Dedifferentiated amniotic fluid mesenchymal stem cell (primary cell): ENCODE measurements at regions not wholly inside any gene's neighbourhood (a gene's known extent, or its start where the extent isn't known, plus 50 kb on each side); places are given as distances from the start of the nearest gene placed in this dataset.

ENCODE experiments used
- DNase-seq: peaks from one replicate; pipeline ENCODE4 v3.0.0-alpha.2; 2016; ENCODE audit errors: extremely low spot score

GRCh38 chr9:11722957-11723356, 970.2 kb upstream of the TYRP1 start:
- DNase-seq: no peak

- no peak for DNase-seq
These were observed 966.5 kb upstream of the TYRP1 start for GRCh38 chr9:11726659-11727058.

DNA sequence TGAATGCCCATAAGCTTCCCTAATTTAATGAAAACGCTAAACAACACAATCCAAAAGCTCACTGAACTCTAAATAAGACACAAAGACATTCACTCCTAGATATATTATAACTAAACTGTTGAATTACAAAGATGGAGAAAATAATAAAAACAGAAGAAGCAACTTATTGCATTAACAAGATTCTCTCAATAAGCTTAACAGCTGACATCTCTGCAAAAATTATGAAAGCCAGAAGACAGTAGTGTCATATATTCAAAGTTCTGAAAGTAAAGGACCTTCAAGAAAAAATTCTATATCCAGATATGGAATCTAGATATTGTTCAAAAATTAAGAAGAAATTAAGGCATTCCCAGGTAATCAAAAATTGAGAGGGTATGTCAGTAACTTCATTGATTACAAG, 957.8 kb upstream of the TYRP1 start:
- DNase-seq: no peak

DNA sequence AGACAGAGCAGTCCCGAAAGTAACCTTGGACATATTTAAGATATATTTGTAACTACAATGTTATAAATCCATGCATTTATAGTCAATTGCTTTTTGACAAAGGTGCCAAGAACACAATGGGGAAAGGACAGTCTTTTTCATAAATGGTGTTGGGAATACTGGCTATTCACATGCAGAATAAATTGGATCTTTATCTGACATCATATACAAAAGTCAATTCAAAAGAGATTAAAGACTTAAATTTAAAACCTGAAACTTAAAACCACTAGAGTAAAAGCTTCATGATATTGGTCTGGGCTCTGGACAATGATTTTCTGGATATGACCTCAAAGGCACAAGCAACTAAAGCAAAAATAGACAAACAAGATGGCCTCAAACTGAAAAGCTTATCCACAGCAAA, 950.7 kb upstream of the TYRP1 start:
- DNase-seq: no peak

DNA sequence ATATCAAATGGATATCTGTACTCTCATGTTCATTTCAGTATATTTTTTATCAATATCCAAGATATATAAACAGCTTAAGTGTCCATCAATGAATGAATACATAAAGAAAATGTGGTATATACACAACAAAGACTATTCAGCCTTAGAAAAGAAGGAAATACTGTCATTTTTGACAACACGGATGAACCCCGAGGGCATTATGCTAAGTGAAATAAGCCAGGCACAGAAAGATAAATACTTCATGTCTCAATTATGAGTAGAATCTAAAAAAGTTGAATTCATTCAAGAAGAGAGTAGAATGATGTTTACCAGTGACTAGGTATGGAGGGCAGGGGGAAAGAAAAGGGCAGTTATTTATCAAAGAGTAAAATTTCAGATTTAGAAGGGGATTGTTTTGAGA, 949.8 kb upstream of the TYRP1 start:
- DNase-seq: no peak

DNA sequence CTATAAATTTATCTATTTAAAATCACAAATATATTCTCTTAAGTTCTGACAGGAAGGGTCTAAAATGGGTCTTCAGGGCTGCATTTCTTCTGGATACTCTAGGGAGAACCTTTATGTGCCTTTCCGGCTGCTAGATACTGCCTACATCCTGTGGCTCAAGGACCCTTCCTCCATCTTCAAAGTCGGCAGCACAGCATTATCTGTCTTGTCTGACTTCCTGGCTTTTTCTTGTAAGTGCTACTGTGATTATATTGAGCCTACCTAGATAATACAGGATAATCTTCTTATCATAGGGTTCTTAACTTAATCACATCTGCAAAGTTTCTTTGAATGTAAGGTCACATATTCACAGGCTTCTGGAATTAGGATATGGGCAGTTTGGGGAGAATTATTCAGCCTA, 943.8 kb upstream of the TYRP1 start:
- DNase-seq: no peak

GRCh38 chr9:11755951-11756350, 937.2 kb upstream of the TYRP1 start:
- no peak for DNase-seq

GRCh38 chr9:11757408-11757807, 935.8 kb upstream of the TYRP1 start:
- no peak for DNase-seq

DNA sequence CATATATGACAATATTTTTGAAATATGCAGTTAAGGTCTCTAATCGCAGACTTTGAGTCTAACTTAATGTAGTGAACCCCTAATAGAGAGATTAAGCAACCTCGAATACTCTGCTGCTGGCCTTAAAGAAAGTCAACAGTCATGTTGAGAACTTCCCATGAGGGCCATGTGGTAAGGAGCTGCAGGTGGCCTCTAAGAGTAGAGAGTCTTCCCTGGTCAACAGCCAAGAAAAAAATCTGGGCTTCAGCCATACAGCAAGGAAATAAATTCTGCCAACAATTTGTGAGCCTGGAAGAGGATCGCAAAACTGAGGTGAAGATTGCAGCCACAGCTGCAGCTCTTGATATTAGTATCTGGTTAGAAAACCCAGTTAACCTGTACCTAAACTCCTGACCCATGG, 935.2 kb upstream of the TYRP1 start:
- DNase-seq: no peak

- no peak for DNase-seq
These were observed 913.2 kb upstream of the TYRP1 start for GRCh38 chr9:11779971-11780370.

DNA sequence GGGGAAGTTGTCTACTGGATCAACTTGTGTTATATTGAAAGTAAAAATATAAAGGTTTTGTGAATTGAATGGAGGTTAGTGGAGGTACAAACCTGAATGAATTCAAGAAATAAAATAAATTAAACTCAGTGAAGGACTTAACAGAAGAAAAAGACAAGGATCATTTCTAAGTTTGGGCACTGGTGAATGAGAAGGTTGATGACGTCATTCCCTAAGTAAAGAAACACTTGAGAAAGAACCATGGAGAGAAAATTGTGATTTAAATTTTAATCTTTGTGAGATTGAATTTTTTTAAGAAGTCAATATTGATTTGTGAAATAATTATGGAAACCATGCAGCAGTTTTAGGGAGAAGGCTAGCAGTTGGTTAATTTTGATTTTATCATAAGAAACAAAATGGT, 900.3 kb upstream of the TYRP1 start:
- no peak for DNase-seq

- no peak for DNase-seq
These were observed 898.2 kb upstream of the TYRP1 start for GRCh38 chr9:11794984-11795383.

GRCh38 chr9:11805969-11806368, 887.2 kb upstream of the TYRP1 start:
- DNase-seq: no peak

DNA sequence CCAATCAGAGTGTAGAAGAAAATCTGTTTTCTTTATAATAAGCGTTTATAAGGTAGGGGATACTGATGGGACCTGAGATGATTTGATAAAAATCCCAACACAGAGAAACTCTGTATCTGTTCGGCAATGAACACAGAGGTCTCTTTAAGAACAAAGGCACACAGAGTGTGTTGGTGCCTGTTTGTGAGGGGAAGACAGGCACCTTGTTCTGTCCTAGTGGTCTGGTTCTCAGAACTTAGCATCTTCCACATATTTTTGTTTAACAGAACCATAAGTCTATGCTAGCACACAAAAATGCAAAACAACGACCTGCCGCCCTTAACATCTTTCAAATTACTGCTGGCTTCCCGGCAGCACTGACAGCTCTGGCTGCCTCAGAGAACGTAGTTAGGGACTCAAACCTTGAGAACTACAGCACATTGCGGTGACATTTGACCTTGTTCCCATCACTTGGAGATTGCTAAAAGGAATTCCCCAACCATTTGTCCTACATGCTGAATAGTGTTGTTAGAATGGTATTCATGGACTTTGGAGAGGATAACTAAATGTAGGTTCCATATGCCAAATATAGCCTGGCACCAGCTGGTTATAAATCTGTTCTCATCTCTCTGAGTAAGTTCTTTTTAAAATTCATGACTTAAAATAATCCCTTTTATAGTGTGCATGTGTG, 871.7 kb upstream of the TYRP1 start:
- DNase-seq: no peak

- DNase-seq: no peak
These were observed 865.0 kb upstream of the TYRP1 start for GRCh38 chr9:11828201-11828600.

DNA sequence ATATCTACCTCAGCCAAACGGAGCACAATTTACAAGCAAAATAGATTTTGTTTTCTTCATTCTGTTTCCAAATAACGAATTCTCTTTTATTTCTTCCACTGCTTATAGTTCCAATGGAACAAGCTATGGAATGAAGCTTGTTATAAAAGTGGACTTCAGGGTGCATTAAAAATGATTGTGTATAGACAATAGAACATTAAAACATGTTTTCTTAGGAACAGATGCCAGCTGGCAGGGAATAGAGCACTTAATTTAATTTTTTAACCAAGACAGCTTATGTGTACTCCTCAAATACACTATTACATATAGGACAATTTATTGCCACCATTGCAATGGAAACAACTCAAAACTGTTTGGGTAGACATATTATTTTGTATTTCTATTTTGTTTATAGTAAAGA, 860.1 kb upstream of the TYRP1 start:
- no peak for DNase-seq

DNA sequence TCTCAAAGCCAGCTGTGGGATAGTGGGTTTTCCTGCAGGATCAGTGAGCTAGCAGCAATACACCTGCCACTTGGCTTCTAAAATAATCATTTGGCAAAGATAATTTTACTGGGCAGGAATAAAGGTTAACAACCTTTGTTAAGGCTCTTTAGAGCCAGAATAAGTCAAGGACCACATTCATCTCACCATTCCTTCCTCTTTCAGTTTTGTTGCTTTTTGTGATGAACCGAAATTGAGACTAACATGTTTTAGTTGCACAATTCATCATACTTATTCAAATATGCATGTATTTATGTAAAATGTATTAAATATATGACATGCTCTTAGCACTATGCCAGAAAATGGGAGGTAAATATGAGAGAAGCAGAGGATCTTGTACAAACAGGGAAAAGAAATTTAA, 824.4 kb upstream of the TYRP1 start:
- no peak for DNase-seq

GRCh38 chr9:11871852-11872251, 821.3 kb upstream of the TYRP1 start:
- no peak for DNase-seq

DNA sequence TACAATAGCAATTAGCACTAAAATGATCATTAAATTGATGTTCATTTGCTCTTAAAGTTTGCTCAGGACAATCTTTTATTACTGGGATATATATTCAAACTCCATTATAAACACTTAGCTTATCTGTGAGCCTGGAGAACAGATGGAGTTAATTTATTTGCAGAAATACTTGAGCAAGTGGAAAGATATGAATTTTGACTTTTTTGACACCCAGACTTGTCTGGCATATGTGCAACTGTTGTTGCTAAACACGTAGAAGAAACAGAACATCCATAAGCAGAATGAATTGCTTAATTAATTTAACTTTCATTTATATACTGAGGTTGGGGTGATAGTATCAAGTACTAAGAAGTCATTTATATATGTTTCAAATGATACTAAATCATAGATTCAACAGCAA, 820.7 kb upstream of the TYRP1 start:
- DNase-seq: no peak

DNA sequence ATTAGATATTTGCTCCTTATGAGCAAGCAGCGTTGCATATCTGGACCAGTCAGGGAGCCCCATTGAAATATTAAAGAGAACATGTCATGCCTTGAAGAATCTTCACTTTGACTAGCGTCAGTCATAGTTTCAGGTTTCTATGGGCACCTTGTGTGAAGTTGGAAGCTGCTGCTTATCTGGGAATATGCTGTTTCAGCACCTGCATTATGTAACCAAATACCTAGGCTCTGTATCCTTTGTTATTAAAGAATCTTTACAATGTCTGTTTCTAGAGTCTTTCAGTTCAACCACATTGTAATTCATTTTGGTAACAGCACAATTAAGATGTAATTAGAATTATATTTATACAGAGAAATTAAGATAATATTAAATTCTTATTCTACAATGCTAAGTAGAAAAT, 818.8 kb upstream of the TYRP1 start:
- DNase-seq: no peak

DNA sequence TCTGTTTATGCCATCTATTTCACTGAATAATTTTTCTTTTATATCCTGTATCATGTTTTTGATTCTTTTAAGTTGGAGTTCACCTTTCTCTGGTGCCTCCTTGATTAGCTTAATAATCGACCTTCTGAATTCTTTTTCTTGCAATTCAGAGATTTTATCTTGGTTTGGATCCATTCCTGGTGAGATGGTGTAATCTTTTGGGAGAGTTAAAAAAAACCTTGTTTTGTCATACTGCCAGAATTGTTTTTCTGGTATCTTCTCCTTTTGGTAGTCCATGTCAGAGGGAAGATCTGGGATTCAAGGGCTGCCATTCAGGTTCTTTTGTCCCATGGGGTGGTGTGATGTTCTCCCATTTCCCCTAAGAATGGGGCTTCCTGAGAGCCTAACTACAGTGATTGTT, 800.8 kb upstream of the TYRP1 start:
- DNase-seq: no peak

DNA sequence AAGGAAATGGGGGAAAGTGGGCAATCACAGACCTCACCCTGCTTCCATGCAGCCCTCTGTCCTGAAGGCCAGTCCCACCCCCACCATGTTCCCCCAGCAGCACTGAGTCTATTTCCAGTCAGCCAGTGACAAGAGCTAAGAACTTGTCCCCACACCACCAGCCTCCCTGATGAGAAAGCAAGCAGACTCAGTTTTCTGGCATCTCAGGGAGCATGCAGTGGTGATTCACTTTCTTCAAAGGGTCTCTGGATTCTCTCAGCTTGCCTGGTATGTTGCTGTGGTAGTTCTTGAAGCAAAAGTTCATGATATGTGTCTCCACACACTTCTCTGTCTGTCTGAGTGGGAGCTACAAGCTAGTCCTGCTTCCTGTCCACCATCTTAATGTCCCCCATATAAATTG, 799.9 kb upstream of the TYRP1 start:
- no peak for DNase-seq

- no peak for DNase-seq
These were observed 799.0 kb upstream of the TYRP1 start for GRCh38 chr9:11894136-11894535.

DNA sequence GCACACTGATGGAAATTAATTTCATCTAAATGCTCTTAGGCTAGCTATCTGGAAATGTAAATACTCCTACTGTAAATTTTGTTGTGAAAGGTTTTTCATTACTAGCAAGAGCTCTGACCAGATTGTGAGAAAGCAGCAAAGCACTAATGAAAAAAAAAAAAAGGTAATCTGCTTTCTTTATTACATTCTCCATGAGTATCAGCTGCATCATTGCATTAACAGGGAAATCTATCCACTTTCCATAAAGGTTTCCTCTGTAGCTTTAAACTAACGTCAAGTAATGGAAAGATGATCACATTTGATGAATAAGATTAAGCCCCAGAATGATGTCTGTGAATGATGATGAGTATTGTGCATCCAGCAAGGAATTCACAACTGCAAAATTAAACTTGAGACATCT, 790.6 kb upstream of the TYRP1 start:
- DNase-seq: no peak

DNA sequence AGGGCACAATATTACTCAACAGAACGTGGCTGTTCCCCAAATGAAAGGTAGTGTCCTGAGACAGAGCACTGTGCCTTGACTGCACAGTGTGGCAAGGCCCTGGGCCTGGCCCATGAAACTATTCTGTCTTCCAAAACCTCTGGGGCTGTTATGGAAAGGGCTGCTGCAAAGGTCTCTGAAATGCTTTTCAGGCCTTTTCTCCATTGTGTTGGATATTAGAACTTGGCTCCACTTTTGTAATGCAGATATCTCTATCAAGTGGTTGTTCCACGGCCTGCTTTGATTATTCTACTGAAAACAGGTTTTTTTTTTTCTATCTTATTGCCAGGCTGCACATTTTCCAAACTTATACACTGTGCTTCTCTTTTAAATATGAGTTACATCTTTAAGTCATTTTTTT, 777.5 kb upstream of the TYRP1 start:
- DNase-seq: no peak
